DND-41 (cell line): ENCODE measurements at regions not wholly inside any gene's neighbourhood (a gene's known extent, or its start where the extent isn't known, plus 50 kb on each side); places are given as distances from the start of the nearest gene placed in this dataset.

ENCODE experiments used
- EZH2 ChIP-seq: IDR thresholded peaks from 3 replicates; pipeline ENCODE4 v1.6.1; 2012; ENCODE audit warnings: borderline replicate concordance, low read depth, mild to moderate bottlenecking, moderate library complexity, low read length, inconsistent platforms; ENCODE audit not compliant: severe bottlenecking
- TF ChIP-seq, protein P1 (sequence below): IDR thresholded peaks from 2 replicates; pipeline ENCODE4 v1.5.1; 2012; ENCODE audit warnings: borderline replicate concordance, low read length, moderate library complexity, mild to moderate bottlenecking; ENCODE audit not compliant: poor library complexity, severe bottlenecking; ENCODE audit errors: extremely low read depth

DNA sequence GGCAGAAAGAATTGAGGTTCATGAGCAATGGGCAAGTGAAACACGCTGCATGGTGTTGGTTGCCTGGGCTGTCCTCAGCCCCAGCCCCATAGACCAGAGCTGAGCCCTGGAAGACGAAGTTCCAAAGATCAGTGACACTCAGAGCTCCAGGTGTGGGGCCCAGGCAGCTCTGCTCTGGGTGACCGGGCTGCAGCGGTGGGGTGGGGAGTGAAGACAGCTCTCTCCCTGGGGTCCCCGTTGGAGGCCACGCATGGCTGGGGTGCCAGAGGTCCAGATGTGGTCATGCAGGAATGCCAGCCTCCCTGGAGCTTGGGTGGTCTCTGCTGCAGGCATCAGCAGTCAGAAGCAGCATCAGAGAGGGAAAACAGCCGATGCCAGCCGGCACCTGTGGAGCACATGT, 165.0 kb upstream of the ERCC6L2 start:
- TF ChIP-seq, protein P1, sequence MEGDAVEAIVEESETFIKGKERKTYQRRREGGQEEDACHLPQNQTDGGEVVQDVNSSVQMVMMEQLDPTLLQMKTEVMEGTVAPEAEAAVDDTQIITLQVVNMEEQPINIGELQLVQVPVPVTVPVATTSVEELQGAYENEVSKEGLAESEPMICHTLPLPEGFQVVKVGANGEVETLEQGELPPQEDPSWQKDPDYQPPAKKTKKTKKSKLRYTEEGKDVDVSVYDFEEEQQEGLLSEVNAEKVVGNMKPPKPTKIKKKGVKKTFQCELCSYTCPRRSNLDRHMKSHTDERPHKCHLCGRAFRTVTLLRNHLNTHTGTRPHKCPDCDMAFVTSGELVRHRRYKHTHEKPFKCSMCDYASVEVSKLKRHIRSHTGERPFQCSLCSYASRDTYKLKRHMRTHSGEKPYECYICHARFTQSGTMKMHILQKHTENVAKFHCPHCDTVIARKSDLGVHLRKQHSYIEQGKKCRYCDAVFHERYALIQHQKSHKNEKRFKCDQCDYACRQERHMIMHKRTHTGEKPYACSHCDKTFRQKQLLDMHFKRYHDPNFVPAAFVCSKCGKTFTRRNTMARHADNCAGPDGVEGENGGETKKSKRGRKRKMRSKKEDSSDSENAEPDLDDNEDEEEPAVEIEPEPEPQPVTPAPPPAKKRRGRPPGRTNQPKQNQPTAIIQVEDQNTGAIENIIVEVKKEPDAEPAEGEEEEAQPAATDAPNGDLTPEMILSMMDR: no peak
- TF ChIP-seq EZH2: no peak
